ENCODE measurements at regions not wholly inside any gene's neighbourhood (a gene's known extent, or its start where the extent isn't known, plus 50 kb on each side); places are given as distances from the start of the nearest gene placed in this dataset.

DNA sequence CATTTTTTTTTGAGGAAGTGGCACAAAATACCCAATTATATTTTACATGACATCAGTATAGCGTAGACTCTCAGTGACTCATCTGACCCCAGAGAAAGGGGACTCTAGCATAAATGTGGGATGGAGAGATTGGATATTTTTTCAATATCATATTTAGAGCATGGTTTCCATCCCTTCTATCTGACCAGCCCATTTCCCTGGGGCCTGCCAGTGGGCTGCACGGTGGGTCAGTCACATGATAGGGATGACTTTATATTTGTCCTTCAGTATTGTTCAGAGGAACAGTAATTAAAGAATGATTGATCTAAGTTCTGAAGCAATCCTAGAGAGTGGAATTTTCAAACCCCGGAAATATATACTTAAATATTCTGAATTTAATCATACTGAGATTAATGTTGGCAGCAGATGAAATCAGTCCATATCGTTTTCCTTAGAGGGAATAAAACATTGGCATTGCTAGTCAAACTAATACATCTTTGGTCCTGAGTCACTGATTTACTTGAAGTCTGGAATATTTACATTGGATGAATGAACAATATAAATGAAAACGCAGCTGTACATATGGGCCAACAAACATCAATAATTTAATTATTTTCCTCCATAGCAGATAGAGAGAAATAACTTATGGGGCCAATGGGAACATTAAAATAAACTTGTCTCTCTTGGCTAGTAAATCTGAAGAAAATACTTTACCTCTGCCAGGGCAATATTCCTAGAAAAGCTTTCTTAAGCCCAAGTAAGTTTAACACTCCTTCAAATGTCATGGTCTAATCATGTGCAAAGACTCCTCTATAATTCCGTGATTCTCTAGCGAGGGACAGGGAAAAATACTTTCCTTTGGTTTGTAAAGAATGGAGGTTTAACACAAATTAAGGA, 563.6 kb upstream of the PKDCC start:
- no peak for DNase-seq (ENCODE audit: low read depth in 2 of 2)

GRCh38 chr2:41484858-41485234, 563.0 kb upstream of the PKDCC start:
- no peak for DNase-seq (ENCODE audit: low read depth in 2 of 2)

DNA sequence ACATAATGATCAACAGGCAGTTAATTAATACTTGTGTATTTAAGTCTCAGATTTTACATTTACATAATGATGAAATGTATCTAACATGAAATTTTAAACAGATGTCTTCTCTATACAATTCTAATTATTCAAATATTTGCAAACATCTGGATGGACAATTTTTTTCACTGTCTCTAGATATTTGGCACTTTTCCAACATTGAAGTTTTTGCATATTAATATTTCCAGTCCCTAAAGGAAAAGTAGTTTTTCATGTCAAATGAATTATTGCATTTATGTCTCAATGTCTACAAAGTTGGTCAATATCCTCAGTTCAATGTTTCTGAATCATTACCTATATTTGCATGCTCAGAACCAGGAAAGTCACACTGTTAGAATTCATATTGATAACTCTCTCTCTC, 560.9 kb upstream of the PKDCC start:
- DNase-seq (ENCODE audit: low read depth in 2 of 2), result no peak

- no peak for DNase-seq (ENCODE audit: low read depth in 2 of 2)
Observed at GRCh38 chr2:41488888-41489287, 558.9 kb upstream of the PKDCC start.

DNA sequence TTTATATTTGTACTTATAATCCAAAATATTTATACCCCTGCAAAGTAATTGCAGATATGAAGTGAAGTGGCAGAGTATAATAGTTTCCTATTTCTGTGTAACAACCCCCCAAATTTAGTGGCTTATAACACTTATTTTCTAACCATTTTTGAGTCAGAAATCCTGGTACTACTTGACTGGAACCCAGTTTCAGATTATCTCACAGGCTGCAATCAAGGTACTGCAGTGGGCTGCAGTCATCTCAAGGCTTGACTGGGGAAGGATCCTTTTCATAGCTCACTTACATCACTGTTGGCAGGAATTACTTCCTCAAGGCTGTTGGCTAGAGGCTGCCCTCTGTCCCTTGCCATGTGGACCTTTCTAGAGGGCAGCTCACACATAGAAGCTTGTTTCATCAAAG, 558.2 kb upstream of the PKDCC start:
- DNase-seq (ENCODE audit: low read depth in 2 of 2), result no peak

- no peak for DNase-seq (ENCODE audit: low read depth in 2 of 2)
Observed at GRCh38 chr2:41495050-41495449, 552.8 kb upstream of the PKDCC start.

DNA sequence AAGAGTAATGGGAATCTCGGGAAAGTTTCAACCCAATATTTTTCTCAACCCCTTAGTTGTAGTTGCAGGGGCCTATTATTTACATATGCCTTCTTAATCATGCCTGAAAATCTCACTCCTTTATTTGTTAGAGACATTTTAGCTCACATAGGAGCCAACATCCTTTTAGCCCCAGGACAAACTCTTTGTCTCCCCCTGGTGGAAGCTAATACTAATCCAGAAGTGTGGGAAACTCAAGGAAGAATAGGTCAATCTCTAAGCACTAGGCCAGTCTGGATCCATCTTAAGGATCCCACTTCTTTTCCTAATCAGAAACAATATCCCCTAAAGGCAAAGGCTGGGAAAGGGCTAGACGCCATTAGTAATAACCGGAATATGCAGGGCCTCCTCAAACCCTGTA, 550.9 kb upstream of the PKDCC start:
- no peak for DNase-seq (ENCODE audit: low read depth in 2 of 2)

DNA sequence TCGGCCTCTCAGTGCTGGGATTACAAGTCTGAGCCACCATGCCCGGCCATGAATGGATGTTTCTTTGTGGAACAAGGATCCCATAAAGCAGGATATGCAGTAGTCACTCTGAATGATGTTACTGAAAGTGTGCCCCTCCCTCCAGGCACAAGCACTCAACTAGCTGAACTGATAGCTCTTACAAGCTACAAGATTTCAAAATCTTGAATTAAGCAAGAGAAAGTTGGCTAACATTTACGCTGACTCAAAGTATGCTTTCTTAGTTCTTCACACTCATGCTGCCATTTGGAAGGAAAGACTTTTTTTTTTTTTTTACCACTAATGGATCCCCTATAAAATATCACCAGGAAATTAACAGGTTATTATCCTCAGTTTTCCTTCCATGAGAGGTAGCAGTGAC, 549.0 kb upstream of the PKDCC start:
- no peak for DNase-seq (ENCODE audit: low read depth in 2 of 2)

DNA sequence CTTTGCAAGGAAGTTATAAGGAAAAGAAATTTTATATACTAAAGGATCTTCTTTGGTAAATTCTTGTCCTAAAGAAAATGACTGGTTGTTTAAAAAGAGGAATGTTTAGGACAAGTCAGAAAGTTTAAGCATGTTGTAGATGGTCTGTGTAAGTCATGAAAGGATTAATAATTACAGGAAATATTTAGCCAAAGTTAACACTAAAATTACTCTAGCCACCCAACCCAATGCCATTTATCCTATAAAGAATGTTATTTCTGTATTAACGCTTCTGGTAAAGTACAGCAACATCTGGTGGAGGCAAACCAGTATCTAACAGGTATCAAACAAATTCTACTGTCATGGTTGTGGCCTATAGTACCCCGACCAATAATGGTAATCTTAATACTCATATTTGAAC, 546.9 kb upstream of the PKDCC start:
- no peak for DNase-seq (ENCODE audit: low read depth in 2 of 2)

DNA sequence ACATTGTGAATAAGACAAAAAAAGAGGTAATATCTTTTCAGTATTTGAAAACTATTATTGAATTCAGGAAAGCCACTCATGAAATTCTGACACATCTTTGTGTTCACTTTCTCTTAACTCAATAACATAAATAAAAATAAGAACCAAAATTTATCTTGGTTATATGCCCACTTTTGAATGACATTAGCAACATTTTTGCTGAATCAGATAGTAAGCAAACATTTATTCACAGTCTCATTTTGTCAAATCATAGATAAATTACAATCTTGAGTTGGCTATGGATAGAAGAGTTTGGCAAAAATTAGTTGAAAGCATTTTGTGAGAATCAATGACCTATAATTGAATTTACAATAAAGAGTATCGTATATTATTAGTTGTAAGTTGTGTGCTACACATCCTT, 545.1 kb upstream of the PKDCC start:
- DNase-seq (ENCODE audit: low read depth in 2 of 2), result no peak

GRCh38 chr2:41504532-41504931, 543.3 kb upstream of the PKDCC start:
- DNase-seq (ENCODE audit: low read depth in 2 of 2), result no peak

GRCh38 chr2:41510108-41510507, 537.7 kb upstream of the PKDCC start:
- DNase-seq (ENCODE audit: low read depth in 2 of 2), result no peak

GRCh38 chr2:41521211-41521610, 526.6 kb upstream of the PKDCC start:
- no peak for DNase-seq (ENCODE audit: low read depth in 2 of 2)

DNA sequence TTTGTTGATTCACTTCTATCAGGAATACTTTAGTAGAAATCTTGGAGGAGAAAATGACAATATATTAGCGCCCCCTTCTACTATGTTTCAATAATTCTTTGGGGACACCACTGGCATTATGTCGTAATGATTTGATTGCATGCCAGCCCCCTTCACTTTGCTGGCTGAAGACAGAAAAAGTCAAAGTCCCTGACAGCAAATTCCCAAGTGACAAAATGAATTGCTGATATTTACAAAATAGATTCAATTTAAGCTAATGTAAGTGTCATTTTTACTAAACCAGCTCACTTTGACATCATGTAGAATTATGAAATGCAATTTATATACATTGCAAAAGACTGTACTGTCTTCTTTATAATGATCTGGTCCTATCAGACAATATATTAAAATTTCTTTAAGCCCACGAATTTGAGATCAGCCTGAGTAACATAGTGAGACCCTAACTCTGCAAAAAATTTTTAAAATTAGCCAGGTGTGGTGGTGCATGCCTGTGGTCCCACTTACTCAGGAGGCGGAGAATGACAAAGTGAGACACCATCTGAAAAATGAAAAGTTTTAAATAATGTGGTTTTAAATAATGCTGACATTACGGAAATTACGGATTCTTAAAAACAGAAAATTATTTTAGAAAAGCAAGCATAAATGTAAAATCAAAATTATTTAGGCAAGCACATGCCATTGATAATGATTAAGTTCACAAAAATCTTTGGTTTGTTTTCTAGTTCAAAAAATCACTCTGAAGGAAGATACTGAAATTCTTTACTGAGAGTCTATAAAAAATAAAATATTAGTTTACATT, 520.1 kb upstream of the PKDCC start:
- no peak for DNase-seq (ENCODE audit: low read depth in 2 of 2)

- DNase-seq (ENCODE audit: low read depth in 2 of 2), result no peak
Observed at GRCh38 chr2:41535575-41535974, 512.2 kb upstream of the PKDCC start.

DNA sequence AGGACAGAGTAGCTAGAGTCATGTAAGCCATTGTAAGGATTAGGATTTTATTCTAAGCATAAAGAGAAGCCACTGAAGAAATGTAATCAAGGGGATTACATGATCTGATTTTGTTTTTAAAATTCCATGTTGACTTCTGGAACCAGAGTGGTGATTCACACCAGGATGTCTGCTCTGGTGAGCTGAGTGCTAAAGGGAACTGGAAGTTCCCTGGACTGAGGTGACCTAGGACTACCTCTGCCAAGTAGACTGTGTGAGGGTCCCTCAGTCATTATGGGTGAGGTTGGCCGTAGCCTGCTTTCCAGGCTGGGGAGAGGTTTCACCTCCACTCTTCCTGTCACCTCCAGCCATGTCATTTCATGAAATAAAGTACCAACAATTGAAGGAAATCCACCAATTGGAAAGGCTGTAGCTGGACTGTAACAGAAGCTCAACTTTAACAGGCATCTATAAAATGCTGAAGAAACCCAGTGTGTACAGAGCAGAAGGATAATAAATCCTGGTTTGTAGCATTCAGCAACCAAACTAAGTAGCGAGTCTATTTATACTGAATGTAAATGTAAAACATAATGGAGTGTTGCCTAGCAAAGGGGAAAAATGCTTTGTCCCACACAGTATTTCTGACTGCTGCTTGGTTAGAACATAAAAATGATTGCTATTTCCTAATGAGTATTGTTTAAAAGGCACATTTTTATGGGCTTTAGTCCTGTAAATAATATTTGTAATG, 507.4 kb upstream of the PKDCC start:
- DNase-seq (ENCODE audit: low read depth in 2 of 2), result no peak

GRCh38 chr2:41543726-41544125, 504.1 kb upstream of the PKDCC start:
- no peak for DNase-seq (ENCODE audit: low read depth in 2 of 2)

DNA sequence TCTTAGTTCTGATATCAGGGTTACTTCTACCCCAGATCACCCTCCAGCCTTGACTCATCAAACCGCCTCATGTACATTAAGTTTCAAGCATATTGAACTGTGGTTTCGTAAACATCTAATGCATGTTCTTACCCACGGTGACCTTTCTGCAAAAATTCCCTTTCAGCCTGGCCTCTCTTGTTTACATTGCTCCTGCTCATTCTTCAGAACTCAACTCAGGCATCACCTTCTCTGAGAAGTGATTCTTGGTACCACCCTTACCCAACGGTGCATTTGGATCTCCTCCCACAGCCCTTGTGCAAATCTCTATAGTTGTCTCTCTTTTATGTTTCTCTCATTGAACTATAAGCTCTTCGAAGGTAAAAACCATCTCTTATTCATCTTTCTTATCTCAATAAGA, 503.1 kb upstream of the PKDCC start:
- no peak for DNase-seq (ENCODE audit: low read depth in 2 of 2)

- no peak for DNase-seq (ENCODE audit: low read depth in 2 of 2)
Observed at GRCh38 chr2:41546031-41546430, 501.8 kb upstream of the PKDCC start.

DNA sequence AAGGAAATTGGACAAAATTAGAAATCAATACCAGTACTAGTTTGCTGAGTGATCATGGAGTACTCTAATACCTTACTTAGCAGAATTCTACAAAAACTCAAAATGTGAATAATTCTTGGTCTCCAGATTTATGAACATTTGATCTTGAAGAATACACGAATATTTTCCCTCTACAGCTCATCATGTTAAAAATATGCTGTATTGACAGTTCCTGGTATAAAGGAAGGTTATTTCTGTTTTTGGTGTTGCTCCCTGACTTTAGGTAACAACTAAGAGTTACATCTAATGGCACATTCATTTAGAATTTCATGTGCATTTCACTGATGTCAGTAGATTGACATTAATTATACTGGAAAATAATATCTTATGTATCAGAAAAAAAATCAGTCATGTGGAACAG, 479.2 kb upstream of the PKDCC start:
- no peak for DNase-seq (ENCODE audit: low read depth in 2 of 2)

DNA sequence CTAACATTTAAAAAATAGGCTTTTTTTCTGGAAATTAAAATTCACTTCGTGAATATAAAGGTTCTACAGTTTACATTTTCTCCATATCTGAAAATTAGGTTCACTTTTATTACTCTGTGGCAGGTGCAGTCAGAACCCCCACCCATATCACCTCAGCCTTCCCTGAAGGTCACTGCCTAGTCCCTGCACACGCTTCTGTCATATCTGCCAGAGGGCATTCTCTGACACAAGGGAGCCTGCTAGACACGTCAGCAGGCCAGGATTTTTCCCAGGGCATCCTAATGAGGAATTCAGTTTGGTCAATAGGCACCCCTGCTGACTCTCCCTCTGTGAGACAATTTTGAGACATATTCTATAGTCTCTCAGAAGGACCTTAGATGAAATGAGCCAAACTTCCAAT, 475.7 kb upstream of the PKDCC start:
- no peak for DNase-seq (ENCODE audit: low read depth in 2 of 2)

- no peak for DNase-seq (ENCODE audit: low read depth in 2 of 2)
Observed at GRCh38 chr2:41576423-41576822, 471.4 kb upstream of the PKDCC start.

DNA sequence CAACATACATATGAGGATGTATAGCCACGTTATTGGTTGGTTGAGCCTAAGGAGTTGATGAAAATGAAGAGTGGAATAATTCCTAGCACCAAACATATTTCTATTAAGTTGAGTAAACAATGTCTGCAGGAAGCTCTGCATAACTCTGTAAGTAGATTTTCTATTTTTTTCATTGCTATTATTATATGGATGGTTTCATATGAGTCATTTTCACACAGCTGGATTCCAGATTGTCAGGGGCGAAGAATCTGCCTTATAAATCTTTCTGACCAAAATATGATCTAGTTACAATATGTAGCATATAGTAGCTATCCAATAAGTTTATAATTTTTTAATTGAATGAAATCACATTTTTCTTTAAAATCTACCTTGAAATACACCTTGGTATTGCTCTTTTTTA, 468.0 kb upstream of the PKDCC start:
- no peak for DNase-seq (ENCODE audit: low read depth in 2 of 2)
